Liver (tissue), 3 donors: ENCODE measurements at regions not wholly inside any gene's neighbourhood (a gene's known extent, or its start where the extent isn't known, plus 50 kb on each side); places are given as distances from the start of the nearest gene placed in this dataset.

Source experiments
- CTCF ChIP-seq: fragments of 150-350 bp; IDR thresholded peaks from 2 replicates; pipeline ENCODE4 v1.5.1; 2017; ENCODE audit warnings: improper control_type of control experiment, low read depth, low read length; ENCODE audit not compliant: missing input control
- EGR1 ChIP-seq, 2 donors: IDR thresholded peaks; 2 replicates each; pipeline ENCODE4 v1.6.1; 2016 to 2018; ENCODE audit warnings: antibody characterized with exemption in 2 of 2, low read depth in 2 of 2
- GABPA ChIP-seq, 2 donors: IDR thresholded peaks in 1 of 2; conservative IDR thresholded peaks in 1 of 2; 2 replicates each; pipeline ENCODE4 v1.6.1; 2016; ENCODE audit warnings: antibody characterized with exemption in 2 of 2, mild to moderate bottlenecking in 1 of 2, moderate library complexity in 1 of 2
- JUND ChIP-seq, 2 donors: IDR thresholded peaks; 2 replicates each; pipeline ENCODE4 v1.6.1; 2016; ENCODE audit warnings: antibody characterized with exemption in 2 of 2
- NR2F2 ChIP-seq: IDR thresholded peaks from 2 replicates; pipeline ENCODE4 v1.6.1; 2016; ENCODE audit warnings: antibody characterized with exemption
- RAD21 ChIP-seq, 2 donors: IDR thresholded peaks; 2 replicates each; pipeline ENCODE4 v1.6.1; 2016; ENCODE audit warnings: antibody characterized with exemption in 2 of 2, mild to moderate bottlenecking in 2 of 2
- REST ChIP-seq: IDR thresholded peaks from 2 replicates; pipeline ENCODE4 v1.6.1; 2016; ENCODE audit warnings: antibody characterized with exemption, mild to moderate bottlenecking
- SP1 ChIP-seq: IDR thresholded peaks from 2 replicates; pipeline ENCODE4 v1.6.1; 2018; ENCODE audit warnings: antibody characterized with exemption, mild to moderate bottlenecking
- TAF1 ChIP-seq: conservative IDR thresholded peaks from 2 replicates; pipeline ENCODE4 v1.6.1; 2016; ENCODE audit warnings: antibody characterized with exemption, mild to moderate bottlenecking
- ZBTB33 ChIP-seq: IDR thresholded peaks from 2 replicates; pipeline ENCODE4 v1.6.1; 2016; ENCODE audit warnings: antibody characterized with exemption
- TF ChIP-seq, protein P1 (sequence below): IDR thresholded peaks from 2 replicates; pipeline ENCODE4 v1.6.1; 2016; ENCODE audit warnings: antibody characterized with exemption
- donor health status: healthy.
- donor health status: healthy.

DNA sequence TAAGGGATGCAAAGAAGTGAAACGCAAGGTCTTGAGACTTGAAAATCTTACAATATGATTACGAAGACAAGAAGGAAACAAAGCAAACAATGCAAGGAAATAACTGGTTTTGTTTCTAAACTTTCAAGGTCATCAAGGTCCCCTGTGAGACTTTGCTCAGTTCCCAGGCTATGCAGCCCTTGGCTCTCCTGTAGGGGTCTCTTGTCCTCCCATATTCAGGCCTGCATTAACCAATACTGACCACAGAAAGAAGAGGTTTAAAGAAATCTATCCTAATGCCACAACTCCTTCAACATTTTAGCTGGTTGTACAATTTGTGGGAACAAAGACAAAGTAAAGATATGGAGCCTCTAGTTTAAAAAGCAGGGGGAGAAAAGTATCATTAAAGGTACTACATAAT lies 209.2 kb downstream of the LHFPL1 start:
- TF ChIP-seq REST = no peak
- no peak for TF ChIP-seq TAF1
- TF ChIP-seq CTCF = no peak
- no peak for TF ChIP-seq SP1
- TF ChIP-seq, protein P1, sequence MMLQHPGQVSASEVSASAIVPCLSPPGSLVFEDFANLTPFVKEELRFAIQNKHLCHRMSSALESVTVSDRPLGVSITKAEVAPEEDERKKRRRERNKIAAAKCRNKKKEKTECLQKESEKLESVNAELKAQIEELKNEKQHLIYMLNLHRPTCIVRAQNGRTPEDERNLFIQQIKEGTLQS = no peak
- TF ChIP-seq EGR1 (IDR thresholded peaks at IDR 0.05; ENCODE audit: low read depth in 2 of 2) = no peak
- no peak for TF ChIP-seq ZBTB33
- no peak for TF ChIP-seq NR2F2
- no peak for TF ChIP-seq JUND (IDR thresholded peaks at IDR 0.05)
- TF ChIP-seq RAD21 (IDR thresholded peaks at IDR 0.05) = no peak
- TF ChIP-seq GABPA (IDR thresholded peaks at IDR 0.05 in 1 of 2, conservative IDR thresholded peaks at IDR 0.05 in 1 of 2) = no peak
